ENCODE measurements at regions not wholly inside any gene's neighbourhood (a gene's known extent, or its start where the extent isn't known, plus 50 kb on each side); places are given as distances from the start of the nearest gene placed in this dataset.

GRCh38 chr1:234988536-234988935 lies 140.1 kb downstream of the TOMM20 start:
- no peak for DNase-seq (ENCODE audit: low spot score)

GRCh38 chr1:234988155-234988517 lies 140.5 kb downstream of the TOMM20 start:
- DNase-seq (ENCODE audit: low spot score) = no peak

DNA sequence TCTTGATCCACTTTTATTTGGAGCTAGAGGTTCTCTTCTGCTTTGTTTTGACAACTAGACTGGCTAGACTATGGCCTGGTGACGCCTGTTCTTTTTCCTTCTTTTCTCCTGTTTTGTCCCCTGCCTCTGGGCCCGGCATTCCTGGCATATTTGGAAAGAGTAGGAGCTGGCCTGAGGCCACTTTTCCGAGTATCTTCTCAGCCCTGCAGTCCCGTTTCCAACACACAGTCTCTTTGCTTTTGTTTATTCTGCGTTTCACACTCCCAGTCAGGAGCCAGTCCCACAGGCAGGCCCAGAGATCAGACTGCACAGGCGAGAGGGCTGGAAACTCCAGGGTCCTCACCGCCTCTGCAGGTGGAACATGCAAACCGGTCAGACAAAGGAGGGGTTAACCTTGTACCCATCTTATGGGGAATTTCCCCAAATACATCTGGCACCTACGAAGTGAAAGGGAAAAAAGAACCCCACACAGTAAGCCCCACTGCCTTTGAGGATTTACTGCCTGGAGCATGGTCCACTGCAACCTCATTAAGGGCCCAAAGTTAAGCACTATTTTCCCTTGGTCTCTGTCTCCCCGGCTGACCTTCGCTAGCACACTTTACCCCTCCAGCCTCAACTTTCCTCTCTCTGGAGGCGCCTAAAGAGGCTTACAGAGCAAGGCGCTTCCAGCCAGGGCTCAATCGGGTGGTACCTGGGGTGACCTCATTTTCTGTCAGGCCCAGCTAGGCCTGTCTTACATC lies 141.1 kb downstream of the TOMM20 start:
- DNase-seq (ENCODE audit: low spot score) = peak; percentile 42

GRCh38 chr1:234986750-234987414 lies 141.8 kb downstream of the TOMM20 start:
- no peak for DNase-seq (ENCODE audit: low spot score)

GRCh38 chr1:234985516-234986294 lies 142.9 kb downstream of the TOMM20 start:
- DNase-seq (ENCODE audit: low spot score) = no peak

DNA sequence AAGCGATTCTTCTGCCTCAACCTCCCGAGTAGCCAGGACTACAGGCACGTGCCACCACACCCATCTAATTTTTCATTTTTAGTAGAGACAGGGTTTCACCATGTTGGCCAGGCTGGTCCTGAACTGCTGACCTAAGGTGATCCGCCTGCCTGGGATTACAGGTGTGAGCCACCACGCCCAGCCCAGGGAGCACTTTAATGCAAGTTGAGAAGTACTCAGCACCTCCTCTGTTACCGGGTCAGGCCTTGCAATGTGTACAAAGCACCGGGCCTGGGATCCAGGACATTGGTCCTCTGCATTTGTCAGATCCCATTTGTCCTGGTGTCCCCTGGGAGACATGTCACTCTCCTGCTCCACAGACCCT lies 143.6 kb downstream of the TOMM20 start:
- no peak for DNase-seq (ENCODE audit: low spot score)

DNA sequence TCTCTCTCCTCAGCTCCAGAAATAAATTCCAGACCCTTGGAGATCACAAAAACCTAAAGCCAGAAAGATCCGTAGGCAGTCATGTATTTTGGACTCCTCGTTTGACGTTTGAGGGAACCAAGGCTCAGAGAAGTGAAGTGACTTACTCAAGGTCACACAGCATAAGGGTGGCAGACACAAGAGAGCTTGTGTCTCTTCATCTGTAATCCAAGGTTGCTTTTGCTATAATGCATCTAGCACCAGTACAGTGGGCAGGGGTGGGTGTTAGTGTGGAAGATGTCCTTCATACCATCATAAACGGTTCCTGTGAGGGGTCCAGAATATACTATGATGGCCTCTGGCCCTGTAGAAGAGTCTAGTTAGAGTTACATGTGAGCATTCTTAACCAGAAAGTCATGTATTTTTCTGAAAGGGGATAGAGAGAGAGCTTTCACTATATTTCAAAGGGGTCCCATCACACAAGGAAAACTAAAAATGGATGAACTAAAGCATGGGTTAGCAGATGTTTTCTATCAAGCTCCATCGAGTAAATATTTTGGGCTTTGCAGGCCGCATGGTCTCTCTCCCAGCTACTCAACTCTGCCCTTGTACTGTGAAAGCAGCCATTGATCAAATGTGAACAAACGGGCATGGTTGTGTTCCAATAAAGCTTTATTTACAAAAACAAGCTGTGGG lies 144.9 kb downstream of the TOMM20 start:
- no peak for DNase-seq (ENCODE audit: low spot score)

- DNase-seq (ENCODE audit: low spot score) = no peak
These were observed 146.9 kb downstream of the TOMM20 start for GRCh38 chr1:234981758-234982157.

DNA sequence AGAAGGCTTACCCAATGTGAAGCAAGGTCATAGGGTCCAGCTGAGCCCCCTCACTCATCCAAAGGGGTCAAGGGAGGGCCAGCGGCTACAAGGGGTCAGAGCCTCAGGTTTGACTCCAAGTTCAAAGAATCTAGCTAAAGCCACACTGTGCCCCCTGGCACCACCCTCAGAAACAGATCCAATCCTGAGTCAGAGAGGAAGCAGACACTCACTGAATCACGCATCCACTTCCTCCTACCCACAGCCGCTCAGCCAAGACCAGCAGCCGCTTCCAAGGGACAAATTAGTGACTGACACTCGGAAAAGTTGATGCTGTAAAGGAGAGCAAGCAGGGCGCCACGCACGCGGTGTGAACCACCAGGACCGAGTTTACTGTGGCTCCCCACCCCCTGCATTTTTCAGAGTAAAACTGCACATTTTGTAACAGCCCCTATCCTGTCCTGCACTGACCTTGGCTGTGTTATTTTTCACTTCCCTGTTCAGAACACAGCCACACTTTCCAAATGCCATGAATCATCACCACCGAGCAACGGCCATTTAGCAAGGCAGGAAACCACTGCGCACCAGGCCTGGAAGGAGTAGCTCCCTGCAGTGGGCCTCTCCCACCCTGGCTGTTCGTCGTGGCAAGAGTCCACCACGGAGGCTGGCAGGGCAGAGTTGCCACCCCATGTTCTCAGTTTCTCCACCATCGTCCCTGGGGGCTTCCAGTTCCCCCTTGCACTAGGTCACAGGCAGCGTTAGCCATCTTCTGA lies 147.8 kb downstream of the TOMM20 start:
- DNase-seq (ENCODE audit: low spot score) = peak; percentile 52

GRCh38 chr1:234980291-234980644 lies 148.4 kb downstream of the TOMM20 start:
- DNase-seq (ENCODE audit: low spot score) = no peak

DNA sequence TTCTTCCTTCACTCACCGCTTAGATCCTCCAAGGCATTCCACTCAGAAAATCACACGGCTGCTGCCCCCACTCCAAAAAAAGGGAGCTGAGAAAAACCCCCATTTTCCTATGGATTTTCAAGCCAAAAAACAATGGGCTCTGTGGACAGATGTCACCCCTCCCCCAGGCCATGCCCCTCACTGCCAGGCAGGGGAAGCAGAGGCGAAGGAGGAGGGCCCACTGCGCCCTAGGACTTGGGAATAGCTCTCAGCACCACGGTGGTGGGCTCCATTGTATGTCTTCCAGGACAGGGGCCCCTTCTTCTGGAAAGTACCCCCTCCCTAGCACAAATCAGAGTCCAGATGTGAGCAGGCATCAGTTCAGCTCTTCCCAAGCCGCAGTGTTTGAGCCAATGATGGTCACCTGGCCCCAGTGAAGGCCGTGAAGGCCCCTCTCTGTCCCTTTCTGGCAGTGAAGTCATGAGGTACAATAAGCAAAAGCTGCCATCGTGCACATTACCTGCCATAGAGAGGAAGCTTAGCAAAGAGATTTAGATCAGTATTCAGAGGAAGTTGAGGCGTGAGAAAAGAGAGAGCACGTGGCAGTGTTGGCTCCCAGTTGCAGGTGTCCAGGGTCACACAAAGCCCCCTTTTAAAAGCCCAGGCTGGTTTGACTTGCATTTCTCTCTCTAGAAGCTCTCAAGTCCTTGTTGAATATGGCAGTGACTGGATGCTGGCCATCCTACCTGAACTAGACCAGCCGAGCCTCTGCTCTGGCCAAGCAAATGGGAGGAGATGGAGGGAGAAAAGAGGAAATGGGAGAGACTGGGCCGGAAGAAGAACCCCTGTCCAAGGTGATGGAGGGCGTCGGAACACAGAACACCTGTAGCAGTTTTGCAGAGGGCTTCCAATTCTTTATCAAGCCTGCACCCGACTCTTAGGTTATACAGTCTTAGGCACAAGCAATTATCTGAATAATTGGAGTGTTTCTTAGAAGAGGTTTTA lies 149.0 kb downstream of the TOMM20 start:
- DNase-seq (ENCODE audit: low spot score) = peak; percentile 62

- peak; percentile 92 for DNase-seq (ENCODE audit: low spot score)
These were observed 150.0 kb downstream of the TOMM20 start for GRCh38 chr1:234978397-234979295.

DNA sequence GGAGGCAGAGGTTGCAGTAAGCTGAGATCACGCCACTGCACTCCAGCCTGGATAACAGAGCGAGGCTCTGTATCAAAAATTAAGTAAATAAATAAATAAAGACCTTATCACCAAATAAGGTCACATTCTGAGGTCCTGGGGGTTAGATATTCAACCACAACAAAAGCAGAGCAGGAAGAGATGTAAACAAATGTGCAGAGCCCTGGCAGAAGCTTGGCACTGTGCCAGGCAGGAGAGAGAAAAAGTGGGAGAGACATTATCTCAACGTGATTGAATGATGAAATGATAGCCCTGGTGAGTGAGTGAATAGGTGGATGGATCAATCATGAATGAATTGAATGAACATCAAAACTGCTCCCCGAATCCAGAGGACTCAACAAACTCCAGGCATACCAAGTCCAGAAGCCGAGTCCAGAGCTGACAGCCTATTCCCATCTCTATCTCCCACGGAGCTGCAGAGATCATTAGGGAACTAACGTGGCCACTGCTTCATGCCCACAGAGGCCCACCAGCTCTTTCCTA lies 150.7 kb downstream of the TOMM20 start:
- DNase-seq (ENCODE audit: low spot score) = no peak

DNA sequence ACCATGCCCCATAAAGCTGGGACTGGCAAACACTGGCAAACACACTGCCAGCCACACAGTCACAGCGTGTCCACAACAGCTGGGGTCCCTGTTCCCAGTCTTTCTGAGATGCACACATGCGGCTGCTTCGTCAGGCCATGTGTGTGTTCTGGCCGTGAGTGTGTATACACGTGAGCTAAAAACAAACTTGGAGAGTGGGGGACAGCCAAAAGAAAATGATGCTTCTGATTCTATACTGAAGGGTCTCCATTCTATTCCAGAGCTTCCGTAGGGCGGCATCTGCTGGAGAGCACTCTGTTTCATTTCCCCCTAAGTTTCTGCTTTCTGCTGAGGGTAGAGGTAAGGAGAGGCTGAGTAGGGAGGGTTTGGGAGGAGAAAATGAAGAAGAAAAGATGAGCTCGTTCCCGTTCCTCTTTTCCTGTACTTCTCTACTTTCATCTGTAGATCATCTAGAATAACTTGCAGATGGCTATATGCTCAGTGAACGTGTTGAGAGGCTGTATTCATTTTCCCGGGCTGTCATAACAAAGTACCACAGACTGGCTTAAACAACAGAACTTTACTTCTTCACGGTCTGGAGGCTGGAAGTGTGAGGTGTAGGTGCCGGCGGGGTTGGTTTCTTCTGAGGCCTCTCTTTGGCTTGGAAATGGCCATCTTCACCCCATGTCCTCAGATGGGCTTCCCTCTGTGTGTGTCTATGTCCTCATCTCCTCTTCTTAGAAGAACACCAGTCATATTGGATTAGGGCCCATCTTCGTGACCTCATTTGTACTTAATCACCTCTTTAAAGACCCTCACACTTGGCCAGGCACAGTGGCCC lies 151.6 kb downstream of the TOMM20 start:
- DNase-seq (ENCODE audit: low spot score) = no peak

- DNase-seq (ENCODE audit: low spot score) = no peak
These were observed 152.4 kb downstream of the TOMM20 start for GRCh38 chr1:234975941-234976860.

- no peak for DNase-seq (ENCODE audit: low spot score)
These were observed 153.3 kb downstream of the TOMM20 start for GRCh38 chr1:234975122-234975940.

All from NAMALWA (cell line).